ENCODE measurements at regions not wholly inside any gene's neighbourhood (a gene's known extent, or its start where the extent isn't known, plus 50 kb on each side); places are given as distances from the start of the nearest gene placed in this dataset.

DNA sequence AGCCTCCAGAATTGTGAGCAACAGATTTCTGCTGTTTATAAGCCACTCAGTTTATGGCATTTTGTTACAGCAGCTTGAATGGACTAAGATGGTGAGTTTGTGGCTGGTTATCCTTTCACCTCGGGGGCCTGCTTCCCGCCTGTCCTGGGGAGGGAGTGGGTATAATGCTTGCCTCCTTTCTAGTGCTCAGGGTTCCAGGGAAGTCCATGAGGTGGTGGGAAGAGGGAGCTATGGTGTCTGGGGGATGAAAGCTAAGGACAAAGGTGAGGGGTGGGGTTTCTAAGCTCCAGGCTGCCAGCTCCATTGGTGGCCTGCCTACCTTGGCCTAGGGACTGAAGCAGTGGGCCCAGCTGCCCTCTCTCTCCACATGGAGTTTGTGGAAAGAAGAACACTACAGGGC lies 50.2 kb upstream of the SDK2 start:
- DNase-seq = no peak

- no peak for DNase-seq
Measured at GRCh38 chr17:73695035-73695738, 50.9 kb upstream of the SDK2 start.

DNA sequence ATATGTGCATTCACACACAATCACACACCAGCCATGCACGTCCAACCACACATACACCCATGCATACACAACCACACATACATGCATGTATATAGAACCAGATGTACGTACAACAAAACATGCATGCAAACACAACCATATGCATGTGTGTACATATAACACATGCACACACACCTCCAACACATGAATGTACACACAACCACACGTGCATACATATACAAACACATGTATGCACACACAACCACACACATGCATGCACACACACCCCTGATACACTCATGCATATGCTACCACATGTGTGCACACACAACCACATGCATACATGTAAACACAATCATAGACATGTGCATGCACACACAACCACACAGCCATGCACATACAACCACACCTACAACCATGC lies 52.0 kb upstream of the SDK2 start:
- no peak for DNase-seq

DNA sequence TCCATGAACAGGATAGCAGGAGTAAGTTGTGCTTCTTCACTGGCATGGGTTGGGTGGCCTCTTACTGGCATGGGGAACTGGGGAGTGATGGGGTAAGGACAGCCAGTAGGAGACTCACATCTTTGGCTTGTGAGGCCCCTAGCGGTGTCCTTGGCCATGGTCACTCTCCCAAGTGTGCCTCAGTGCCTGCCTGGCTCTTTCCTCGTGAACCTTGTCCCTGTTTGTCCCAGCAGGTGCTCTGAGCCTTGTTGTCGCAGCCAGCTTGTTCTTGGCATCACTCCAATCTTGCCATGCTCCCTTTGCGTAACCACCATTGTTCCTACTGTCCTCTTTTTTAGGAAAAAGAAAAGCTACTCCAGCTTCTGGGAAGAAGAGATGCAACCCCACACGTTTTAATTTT lies 53.6 kb upstream of the SDK2 start:
- no peak for DNase-seq

- no peak for DNase-seq
Measured at GRCh38 chr17:73698966-73699365, 54.7 kb upstream of the SDK2 start.

GRCh38 chr17:73701701-73702100 lies 57.5 kb upstream of the SDK2 start:
- DNase-seq = no peak

GRCh38 chr17:73703192-73703591 lies 58.9 kb upstream of the SDK2 start:
- DNase-seq = no peak

GRCh38 chr17:73703917-73704316 lies 59.7 kb upstream of the SDK2 start:
- no peak for DNase-seq

DNA sequence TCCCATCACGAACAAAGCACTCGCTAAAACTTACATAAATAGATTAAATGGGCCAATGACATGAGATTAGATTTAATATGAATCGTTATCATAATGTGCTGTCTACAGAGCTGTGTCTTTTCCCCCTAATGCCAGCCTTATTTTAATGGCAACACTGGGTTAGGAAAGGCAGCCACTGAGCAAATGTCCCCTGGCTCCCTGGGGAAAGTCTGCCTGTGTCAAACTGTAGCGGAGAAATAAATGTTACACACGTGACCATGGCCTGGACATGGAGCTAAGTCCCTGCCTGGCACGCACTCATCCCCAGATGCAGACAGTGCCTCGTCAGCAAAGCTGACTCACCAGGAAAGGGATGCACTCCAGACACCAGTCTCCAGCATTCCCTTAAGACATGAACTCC lies 61.3 kb upstream of the SDK2 start:
- no peak for DNase-seq

DNA sequence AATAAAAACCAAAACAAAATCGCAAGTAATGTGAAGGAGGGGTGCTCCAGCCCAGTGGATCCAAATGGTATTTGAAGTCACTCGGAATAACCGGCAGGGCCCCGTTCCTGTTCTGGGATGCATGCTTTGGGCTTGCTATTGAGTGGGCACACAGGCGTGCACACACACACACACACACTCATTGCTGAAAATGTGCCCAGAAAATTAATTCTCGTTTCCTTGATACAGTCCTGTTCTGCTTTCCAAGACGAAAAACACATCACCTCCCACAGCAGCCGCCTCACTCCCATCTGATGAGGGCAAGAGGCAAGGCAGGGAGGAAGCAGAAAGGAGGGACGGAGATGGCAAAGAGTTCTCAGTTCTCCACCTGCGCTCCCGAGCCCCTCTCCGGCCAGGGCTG lies 62.2 kb upstream of the SDK2 start:
- DNase-seq = no peak

DNA sequence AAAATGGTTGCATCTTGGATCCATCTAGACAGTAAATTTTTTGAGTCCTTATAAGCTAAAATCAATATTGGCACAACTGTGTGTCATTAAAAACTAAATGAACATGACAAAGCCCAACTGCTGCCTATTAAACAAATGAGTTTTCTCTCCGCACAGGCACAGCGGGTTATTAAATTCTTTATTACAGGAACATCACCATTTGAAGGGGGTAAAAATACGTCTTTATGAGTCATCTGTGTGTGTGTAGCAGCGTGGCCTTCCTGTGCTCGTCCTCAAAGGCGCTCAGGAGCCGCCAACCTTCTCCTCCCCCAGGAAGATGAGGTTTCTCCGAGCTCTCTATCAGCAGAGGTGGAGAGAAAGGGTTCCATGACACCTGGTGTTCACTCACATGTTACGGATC lies 62.6 kb upstream of the SDK2 start:
- DNase-seq = no peak

GRCh38 chr17:73707358-73707757 lies 63.1 kb upstream of the SDK2 start:
- DNase-seq = no peak

GRCh38 chr17:73710095-73710592 lies 65.9 kb upstream of the SDK2 start:
- peak; percentile 67 for DNase-seq

DNA sequence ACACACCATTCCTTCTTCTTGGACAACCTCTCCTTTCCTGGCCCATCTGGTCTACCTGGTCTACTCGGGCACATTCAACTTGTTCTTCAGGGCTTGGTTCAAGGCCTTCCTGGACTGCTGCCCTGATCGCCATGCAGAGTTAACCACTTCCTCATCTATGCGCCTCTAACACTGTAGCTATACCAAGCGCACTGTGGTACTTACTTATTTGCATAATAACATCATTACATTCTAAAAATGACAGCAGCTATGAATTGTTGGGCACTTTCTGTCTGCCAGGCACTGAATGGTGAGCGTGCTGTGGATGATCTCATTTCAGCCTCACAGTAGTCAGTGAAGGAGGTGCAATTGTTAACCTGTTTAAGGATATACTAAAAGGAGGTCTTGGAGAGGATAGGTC lies 66.9 kb upstream of the SDK2 start:
- DNase-seq = no peak

DNA sequence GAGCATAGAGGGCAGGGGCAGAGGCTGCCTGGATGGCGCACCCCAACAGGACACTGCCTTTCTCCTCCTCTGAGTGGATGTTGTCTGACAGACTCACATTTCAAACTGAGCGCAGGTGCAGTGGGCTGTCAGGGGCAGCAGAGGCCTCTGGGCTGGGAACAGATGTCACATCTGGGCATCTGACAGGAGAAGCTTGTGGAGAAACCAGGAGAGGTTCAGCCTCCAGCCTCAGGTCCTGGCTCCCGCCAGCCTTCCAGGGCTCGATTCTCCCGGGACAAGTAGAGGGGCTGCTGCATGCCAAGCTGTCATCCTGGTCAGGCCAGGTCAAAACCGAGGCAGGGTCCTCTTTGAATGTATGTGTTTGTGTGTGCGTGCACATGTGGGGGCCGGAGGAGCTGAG lies 67.7 kb upstream of the SDK2 start:
- DNase-seq = no peak

DNA sequence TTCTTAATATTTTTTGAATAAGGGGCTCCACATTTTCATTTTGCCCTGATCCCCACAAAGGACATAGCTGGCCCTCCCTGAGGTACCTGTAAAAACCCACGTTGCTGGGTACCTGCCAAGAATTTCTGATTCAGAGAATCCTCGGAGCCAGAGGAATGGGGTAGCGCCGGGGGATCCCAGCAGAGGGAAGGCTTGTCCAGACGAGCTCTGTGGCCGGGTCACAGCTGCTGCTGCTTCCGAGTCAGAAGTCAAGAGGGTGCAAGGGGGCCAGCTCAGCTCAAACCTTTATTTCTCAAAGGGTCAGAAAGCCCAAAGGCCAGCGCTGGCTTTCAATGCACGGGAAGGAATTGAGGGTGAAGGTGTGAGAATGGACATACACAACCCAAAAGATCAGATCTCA lies 68.9 kb upstream of the SDK2 start:
- DNase-seq = no peak

DNA sequence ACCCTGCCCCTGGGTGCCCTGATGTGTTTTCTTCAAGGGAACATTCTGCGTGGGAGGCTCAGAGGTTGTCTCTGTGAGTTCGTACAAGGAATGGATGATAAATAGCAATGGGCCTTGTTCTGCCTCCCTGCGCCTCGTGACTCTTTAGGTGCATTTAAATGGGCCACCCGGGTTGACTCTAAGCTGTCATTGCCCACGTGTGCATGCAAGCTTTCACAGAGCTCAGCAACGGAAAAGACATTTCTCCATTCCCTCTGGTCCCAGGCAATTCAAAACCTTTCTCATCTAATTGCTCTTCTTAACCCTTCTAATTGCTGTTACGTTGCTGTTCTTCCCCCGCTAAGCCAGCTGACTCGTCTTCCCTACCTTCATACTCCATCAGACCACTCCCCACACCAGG lies 71.5 kb upstream of the SDK2 start:
- no peak for DNase-seq

DNA sequence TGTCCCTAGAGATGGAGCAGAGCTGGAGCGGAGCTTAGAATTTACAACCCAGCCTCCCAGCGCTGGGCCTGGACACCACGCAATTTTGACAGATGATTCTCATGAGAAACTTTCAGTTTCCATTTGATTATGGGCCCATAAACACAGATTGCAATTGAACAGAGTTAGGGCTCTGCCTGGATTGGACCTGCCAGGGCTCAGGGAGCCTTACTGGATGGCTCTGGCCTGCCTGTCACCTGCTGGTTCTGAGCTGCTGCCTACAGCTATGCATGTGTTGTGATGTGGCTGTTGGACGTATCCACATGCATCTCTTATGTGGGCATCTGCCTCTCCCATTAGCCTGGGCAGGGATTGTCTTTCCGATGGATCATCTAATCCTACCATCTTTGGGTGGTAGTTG lies 73.4 kb upstream of the SDK2 start:
- no peak for DNase-seq

DNA sequence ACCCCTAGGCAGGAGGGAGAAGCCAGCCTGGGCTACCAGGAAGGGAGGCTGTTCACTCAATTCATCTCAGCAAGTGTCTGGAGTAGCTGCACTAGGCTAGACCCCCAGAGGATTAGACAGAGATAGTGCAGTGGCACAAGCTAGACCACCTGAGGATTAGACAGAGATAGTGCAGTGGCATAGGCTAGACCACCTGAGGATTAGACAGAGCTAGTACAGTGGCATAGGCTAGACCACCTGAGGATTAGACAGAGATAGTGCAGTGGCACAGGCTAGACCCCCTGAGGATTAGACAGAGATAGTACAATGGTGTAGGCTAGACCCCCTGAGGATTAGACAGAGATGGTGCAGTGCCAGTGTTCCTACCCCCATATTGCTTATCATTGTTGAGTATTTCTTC lies 74.1 kb upstream of the SDK2 start:
- DNase-seq = no peak

GRCh38 chr17:73718912-73719311 lies 74.7 kb upstream of the SDK2 start:
- DNase-seq = no peak

DNA sequence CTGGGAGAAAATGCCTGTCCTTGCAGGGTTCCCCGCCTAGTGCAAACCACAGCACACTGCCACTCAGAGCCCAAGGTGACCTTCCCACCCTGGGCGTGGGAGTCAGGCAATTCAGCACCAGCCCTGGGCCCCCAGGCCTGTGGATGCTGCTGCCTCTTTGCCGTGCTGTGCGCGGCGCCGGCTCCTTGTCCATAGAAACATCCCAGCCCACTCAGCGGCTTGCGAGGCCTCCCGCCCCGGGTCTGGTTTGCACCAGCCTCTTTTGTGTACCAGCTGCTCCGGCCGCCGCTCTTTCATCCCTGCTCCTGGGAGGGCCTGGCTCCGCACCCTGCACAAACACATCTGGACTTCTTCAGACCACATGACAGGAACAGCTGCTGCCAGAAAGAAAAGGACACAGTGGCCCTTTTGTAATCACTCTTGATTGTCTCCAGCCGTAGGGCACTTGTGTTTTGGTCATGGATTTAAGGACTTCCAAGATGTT lies 75.4 kb upstream of the SDK2 start:
- DNase-seq = no peak

GRCh38 chr17:73720187-73720834 lies 76.1 kb upstream of the SDK2 start:
- no peak for DNase-seq

DNA sequence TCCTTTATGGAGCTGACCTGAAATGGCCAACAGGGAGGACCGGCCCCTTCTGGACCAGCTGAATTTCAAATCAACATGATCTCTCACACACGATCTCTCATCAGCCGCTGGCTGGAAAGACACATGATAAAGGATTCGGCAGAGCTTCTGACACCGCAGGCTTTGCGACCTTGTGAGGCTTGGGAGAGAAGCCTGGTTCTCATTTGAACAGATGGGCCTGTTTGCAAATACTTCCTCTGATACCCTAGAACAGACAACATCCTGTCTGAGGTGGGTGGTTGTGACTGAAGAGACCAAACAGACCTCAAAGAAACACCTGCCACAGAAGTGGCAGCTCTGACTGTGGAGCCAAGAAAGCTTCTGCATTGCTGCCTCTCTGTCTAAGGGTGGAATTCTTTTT lies 77.9 kb upstream of the SDK2 start:
- DNase-seq = peak; percentile 44

GRCh38 chr17:73723317-73723716 lies 79.1 kb upstream of the SDK2 start:
- no peak for DNase-seq

GRCh38 chr17:73724341-73724740 lies 80.1 kb upstream of the SDK2 start:
- DNase-seq = no peak
